ENCODE measurements at regions not wholly inside any gene's neighbourhood (a gene's known extent, or its start where the extent isn't known, plus 50 kb on each side); places are given as distances from the start of the nearest gene placed in this dataset.

DNA sequence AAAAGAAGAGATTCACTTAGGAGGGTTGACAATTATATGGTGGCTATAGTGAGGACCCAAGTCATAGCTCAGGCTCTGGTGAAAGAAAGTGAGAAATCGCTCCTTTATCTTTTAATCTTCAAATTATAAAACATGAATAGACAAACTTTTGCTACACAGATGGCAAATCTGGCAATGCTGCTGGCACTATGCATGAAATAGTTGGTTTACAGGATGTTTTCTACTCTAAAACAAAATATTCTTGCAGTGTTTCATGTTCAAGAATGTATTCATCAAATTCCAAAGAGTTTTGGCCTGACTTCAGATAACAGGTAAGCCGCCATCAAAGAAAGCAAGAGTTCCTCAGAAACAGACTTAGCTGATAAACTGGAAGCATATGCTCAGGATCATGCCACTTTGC lies 801.2 kb downstream of the C4orf33 start:
- no peak for DNase-seq (ENCODE audit: low read depth)

DNA sequence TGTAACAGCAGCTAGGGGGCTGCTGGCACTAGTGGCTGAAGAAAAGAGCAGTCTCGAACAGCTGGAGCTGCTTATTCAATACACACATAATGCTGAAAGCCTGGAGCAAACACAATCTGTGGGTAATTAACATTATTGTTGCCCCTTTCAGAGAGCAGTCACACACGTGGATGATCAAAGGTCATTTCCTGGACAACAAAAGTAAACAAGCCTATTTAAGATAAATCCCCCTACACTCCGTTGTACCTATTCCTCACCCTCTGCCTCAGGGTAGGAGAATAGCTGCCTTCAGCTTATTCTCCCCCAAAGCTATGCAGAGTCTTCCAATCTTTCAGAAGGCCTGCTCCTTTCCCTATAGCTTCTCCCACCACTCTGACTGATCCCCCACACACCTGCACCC lies 803.9 kb downstream of the C4orf33 start:
- no peak for DNase-seq (ENCODE audit: low read depth)

DNA sequence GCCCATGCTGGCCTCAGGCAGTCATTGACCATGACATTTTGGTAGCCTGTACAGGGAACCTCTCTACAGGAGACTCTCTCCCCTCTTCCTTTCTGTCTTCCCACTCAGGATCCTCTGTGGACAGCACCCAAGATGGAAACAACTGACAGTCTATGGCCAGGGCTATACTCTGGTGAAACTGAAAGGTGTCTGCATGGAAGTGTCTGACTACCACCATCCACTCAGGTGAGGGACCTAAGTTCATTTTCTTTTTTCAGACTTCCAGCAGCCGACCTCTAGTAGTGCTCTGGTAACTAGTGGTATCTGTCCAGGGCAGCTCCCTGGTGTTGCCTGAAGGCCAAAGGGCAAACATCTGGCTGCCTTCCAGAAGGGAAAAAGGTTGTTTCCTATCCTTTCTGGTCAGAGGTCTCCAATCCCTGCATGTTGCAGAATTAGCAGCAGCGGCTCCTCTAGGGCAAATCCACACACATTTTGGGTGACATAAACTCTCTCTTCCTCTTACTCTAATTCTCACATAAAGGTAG lies 804.5 kb downstream of the C4orf33 start:
- no peak for DNase-seq (ENCODE audit: low read depth)

DNA sequence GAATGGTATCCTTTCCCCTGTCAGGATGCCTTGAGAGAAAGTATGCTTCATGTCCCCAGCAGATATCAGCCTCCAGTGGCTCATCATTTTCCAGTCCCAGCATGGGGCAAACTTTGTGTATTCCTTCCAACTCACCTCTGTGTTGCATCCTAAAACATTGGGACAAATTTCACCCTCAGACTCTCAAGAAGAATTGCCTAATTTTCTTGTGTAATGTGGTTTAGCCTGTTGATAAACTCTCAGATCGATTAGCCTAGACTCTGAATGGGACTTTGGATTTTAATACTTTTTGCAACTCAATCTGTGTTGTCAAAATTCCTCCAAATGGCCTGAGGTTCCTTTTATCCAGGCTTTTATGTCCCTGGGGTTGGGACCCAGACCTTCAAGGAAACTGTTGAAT lies 805.3 kb downstream of the C4orf33 start:
- DNase-seq (ENCODE audit: low read depth) = no peak

DNA sequence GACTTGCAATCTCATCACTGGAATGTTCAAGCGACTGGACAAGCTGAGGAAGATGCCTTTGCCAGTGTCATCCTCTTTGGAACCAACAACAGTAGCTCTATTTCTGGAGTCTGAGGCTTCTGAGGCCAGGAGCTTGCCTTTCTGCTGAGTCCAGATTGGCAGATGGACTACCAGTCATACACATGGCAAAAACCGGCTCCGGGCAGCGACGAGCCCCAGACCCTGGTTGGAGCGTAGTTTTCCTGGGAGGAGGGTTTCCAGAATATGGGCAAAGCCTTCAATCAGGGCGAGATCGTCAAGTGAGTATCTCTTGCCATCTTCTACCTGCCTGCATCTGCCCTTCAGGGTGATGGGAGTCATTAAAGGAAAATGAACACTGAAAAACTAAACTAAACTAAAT lies 807.9 kb downstream of the C4orf33 start:
- no peak for DNase-seq (ENCODE audit: low read depth)

DNA sequence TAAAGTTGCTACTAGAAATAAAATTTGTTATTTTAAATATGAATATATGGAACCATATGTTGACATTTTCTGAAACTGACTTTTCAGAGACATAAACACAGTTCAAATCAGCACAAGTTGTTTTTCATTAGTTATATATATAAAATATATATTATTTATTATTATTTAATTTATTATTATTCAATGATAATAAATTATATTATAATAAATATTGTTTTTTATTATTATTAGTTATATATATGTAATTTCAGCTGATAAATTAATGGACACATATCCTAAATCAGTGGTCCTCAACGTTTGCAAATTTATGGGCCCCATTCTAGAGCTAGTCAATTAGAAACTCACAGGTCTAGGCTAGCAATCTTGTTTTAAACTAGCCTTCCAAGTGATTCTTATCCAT lies 809.3 kb downstream of the C4orf33 start:
- DNase-seq (ENCODE audit: low read depth) = no peak

DNA sequence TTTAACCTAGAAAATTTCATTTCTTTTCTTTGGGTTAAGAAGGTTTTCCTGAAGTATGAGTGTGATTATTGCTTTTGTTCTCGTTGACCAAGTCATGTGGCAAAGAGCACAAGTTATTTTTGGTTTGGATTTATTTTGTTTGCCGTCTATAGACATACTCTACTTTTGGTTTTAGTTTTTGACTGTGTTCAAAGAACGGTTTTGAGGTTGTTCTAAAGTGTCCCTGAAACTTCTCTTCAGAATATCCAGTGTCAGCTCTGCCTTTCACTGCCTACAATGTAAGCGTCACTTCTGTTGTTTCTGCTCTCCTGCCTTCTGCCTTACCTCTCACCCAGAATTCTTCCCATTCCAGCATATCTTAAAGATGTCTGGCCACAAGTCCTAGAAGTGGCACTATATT lies 812.2 kb downstream of the C4orf33 start:
- DNase-seq (ENCODE audit: low read depth) = no peak

DNA sequence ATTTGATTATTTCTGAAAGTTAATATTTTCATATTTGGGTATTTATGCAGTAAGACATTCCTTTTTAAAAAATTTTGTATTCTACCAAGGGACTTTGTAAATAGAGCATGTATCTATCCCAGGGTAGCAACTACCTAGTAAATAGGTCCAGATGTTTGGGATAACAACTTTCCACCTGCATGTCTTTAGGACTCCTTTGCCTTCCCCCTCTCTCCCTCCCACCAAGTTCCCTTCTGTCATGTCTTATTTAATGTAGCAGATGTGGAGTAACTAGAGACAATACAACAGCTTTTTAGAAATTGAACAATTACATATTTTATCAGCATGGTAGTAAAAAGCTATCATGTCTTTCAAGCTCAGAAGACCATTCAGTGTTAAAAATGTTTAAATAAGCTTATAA lies 821.0 kb downstream of the C4orf33 start:
- DNase-seq (ENCODE audit: low read depth) = no peak

DNA sequence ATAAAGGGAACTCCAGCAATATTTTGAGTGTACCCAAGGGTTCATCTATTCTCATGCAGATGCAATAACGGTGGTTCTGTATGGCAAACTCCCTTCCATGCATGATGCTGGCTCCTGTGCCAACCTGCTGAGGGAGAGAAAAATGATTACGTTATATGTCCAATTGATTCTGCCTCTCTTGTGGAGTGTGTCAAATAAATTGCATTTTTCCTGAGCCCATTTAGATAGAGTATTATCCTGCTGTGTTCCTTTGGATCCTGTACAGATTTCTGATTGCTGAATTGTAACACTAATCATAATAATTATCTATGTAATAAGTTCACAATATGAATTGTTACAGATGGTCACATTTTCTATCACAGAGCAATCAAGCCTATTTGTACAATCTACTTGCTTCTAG lies 821.7 kb downstream of the C4orf33 start:
- no peak for DNase-seq (ENCODE audit: low read depth)

DNA sequence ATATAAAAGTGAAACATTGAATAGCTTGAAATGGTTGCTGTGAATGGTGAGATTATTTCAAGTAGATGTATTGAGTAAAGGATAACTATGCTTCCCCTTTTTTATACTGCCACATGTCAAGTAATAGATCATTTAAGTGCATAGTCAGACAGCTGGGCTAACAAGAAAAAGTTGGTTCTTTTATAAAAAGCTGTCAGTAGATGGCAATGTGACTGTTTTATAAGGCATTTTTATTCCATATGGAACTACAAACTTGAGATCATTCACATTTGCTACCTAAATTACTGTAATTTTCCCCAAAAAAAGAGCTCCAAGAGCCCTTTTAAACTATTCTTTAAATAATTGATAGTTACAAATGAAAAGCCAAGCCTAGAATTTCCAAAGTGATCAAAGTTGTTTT lies 831.0 kb downstream of the C4orf33 start:
- no peak for DNase-seq (ENCODE audit: low read depth)

DNA sequence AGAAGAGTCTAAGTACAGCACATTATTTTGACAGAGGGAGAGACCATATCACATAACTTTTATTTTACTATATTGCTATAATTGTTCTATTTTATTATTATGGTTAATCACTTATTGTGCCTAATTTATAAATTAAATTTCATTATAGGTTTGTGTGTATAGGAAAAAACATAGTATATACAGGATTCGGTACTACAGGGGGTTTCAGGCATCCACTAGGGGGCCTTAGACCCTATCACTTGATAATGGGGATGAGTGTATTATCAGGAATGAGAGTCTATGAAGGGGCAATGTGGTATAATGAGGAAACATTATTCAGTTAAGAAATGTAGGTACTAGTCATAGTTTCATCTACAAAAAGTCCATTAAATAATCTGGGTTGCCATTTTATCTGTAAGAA lies 833.1 kb downstream of the C4orf33 start:
- no peak for DNase-seq (ENCODE audit: low read depth)

DNA sequence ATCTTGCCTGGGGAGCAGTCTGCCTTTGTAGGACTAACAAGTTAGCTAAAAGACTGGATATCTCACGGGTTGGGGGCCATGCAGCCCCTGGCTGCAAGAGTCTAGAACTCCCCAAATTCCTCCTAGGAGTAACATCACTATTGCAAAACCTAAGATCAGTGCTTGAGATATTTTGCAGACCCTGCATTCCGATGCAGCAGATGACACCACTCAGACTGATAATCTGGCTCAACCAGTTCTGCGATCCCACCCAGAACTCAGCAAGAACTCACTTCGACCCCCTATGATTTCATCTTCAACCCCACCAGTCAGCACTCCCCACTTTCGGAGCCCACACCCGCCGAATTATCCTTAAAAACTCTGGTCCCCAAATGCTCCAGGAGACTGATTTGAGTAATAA lies 834.0 kb downstream of the C4orf33 start:
- no peak for DNase-seq (ENCODE audit: low read depth)

DNA sequence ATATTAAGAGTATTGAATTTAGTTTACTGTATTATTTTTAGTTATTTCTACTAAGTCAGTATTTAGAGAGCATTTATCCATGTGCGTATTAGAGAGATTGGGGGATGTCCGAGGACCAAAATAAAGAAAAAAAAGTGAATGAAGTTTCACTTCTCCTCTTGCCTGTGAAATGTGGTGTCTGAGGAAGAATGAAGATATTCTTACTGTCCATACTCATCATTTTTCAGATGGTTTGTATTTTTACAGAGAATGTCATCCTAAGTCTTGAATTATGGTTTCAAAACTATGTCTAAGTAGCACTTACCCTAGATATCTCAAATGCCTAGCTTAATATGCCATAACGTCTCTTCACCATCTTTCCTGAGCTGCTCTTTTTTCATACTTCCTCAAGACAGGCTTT lies 854.3 kb downstream of the C4orf33 start:
- no peak for DNase-seq (ENCODE audit: low read depth)

DNA sequence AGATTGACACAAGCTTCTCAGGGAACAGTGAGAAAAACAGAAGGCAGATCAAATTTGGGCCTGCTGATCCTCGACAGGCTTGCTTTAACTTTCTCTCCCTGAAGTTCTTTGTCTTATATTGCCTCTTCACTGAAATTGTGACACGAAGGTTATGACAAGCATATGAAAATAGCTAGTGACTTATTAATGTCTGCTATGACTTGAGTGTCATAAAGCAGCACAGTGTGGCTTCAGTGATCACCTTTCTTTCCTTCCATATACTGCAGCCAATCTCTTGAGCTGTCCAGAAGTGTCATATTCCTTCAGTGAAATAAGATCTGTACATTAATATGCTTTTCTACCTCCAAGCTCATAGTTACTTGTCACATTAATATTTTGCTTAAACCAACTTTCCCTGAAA lies 870.2 kb downstream of the C4orf33 start:
- DNase-seq (ENCODE audit: low read depth) = no peak

DNA sequence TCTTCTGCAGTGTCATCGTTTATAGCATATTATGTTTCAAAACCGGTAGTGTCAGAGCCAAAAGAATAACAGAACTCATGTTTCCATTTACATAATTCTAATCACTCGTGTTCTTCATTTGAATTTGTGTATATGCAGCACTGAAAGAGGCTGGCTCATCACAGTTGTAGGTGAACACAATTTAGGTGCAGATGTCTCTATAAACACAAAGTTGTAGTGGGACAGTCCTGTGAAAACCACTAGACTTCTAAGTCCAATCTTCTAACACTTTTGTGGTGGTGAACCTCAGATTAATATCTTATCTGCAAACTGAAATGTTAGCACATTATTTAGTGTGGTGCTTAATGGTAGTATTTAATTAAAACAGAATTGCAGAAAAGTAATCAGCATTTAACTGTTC lies 872.4 kb downstream of the C4orf33 start:
- no peak for DNase-seq (ENCODE audit: low read depth)

DNA sequence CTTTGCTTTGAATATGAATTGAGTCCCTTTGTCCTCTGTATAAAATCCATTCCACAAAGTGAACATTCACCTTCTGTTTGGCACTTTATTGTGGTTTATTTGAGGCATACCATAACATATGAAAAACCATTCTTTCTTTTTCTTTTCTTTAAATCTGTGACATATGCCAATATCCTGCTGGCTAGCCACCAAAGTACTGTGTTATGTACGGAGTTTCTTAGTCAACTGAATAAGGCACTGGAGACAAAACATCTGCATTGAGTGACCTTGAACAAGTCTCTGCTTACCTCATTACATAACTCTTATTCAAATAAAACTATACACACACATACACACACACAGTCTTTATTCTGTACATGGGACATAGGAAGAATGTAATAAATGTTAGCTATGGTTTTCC lies 872.8 kb downstream of the C4orf33 start:
- DNase-seq (ENCODE audit: low read depth) = no peak

DNA sequence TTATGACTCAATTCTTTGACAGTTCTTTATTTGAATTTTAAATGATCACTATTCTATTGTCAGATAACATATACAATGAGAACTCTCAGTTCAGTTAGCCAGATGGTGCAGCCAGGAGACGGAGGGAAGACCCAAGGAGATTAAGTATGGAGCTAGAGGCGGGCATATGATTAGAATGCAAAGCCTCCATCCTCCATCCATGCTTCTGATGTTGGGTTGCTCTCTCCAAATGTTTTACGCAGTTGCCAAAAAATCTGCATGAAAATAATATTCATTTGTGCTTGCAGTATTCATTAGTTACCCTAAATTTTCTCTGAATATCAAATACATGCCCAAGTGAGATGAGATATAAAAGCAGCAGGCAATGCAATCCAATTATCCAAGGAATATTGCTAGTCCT lies 874.8 kb downstream of the C4orf33 start:
- DNase-seq (ENCODE audit: low read depth) = no peak

DNA sequence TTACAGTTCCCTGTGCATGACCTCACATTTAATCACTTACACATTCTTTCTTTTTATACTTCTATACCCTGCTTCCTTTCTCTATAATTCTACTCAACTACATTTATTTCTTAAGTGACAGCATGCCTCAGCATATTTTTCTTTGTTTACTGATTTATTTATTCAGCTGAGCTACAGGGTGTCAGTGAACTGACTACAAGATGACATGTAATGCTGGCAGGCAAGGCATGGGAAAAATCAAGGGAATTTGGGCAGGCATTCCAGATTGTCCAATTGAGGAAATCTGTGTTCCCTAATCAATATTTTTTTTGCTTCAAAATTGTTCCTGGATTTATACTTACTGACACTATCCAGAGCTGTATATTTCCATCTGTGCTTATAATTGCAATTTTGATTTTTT lies 875.5 kb downstream of the C4orf33 start:
- no peak for DNase-seq (ENCODE audit: low read depth)

DNA sequence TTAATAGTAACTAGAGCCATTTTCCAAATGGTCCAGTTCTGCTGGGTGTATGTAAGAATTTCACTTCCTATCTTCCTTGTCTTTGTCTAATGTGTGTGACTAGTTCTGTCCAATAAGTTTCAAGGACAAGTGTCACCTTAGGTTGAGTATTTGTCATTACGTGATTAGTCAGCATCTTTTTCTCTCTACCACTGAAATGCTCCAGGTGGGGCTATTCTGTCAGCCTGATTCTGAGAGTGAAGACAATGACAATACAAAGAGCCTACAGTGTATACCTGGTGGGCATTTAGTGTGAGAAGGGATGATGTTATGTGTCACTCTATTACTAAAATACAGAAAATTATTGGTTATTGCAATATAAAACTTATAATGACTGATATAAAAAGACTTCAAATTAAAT lies 876.3 kb downstream of the C4orf33 start:
- DNase-seq (ENCODE audit: low read depth) = no peak

DNA sequence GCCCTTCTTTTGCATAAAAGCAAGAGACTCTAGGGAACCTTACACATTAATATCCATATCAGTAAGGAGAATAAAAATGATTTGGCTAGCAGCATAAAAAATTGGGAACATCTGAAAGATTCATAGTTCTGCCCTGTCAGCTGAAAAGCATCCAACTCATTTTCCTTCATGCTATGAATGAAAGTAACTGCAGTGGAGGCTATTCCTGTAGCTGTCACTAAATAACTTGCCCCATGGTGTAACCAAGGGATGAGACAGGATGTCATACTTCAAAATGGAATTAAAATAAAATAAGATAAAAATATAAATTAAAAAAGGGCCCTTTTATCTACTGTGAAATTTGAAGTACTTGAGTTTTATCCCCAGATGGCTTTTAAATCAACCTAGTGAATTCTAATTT lies 878.8 kb downstream of the C4orf33 start:
- no peak for DNase-seq (ENCODE audit: low read depth)

DNA sequence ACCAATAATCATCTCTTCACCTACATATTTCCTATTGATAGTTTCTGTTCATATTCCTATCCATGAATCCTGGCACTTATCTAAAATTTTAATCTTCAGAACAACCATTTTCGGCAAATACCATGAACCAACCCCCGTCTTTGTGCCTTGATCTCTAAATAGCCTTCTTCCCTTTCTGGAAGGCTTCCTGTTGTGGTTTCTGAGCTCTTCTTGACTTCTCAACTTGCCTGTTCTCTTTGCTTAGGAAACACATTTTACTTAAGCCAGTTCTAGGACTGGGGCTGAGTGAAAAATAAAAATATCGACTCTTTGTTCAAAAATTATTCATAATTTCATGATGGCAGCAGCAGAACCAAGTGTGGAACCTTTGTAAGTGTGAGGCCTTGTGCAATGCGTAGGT lies 882.4 kb downstream of the C4orf33 start:
- no peak for DNase-seq (ENCODE audit: low read depth)

DNA sequence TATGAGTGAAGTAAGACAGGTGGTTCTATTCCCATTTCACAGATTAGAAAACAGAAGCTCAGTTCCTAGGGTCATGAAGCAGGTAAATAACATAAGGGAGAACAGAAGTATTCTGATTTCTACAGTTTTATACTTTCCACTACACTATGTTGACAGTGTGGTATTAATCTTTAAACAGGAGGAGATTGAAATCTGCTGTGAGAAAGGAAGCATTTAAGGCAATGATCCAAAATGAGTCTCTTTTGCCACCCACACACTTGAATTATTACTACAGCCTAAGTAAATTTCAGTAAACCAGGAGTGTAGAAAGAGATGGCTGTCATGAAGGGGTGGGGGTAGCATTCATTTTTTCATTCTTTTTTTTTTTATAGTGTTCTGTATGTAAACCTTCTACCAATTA lies 893.0 kb downstream of the C4orf33 start:
- no peak for DNase-seq (ENCODE audit: low read depth)

DNA sequence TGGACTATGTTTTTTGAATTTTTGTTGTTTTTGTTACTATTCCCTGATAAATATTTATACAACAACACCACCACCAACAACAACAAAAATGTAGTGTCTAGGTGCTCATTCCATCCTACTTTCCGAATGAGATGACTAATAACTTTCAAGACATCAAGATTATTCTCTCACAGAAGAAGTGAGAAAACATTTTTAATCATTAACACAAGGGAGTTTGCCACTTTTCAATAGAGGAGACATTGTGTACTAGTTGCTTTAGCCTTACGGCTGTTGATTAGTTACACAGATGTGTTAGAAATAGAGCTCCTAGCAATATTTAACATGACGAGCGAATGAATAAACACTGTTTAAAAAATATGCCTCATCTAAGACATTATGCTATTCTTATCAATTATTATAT lies 898.8 kb downstream of the C4orf33 start:
- no peak for DNase-seq (ENCODE audit: low read depth)

DNA sequence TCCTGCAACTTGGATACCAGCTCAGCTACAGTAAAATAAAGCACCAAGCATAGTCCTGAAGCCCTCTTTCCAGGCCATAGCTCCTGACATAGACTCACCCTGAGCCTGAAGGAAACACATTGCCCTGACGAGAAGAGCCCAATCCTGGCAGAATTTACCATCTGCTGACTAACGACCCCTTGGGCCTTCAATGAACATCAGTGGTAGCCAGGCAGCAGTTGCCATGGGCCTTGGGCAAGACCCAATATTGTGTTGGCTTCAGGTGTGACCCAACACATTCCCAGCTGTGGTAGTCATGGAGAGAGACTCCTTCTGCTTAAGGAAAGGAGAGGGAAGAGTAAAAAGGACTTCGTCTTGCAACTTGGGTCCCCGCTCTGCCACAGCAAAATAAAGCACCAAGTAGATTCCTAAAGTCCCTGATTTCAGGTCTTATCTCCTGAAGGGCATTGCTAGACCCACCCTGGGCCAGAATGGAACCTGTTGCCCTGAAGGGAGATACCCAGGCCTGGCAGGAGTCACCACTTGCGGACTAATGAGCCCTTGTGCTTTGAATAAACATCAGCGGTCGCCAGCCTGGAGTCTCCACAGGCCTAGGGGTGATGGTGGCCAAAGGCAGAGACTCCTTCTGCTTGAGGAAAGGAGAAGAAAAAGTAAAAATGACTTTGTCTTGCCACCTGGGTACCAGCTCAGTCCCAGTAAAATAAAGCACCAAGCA lies 902.6 kb downstream of the C4orf33 start:
- DNase-seq (ENCODE audit: low read depth) = no peak

DNA sequence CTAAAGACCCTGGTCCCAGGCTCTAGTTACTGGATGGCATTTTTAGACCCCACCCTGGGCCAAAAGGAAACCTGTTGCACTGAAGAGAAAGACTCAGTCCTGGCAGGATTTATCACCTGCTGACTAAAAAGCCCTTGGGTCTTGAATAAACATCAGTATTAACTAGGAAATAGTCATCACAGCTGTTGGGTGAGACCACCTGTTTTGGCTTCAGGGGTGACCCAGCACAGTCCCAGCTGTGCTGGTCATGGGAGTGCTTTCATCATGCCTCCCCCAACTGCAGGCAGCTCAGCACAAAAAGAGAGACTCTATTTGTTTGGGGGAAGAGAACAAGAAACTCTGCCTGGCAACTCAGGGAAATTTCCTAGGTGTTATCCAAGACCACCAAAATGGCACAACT lies 903.2 kb downstream of the C4orf33 start:
- no peak for DNase-seq (ENCODE audit: low read depth)

All from stromal cell of bone marrow (primary cell).